ENCODE measurements at regions not wholly inside any gene's neighbourhood (a gene's known extent, or its start where the extent isn't known, plus 50 kb on each side); places are given as distances from the start of the nearest gene placed in this dataset.

DNA sequence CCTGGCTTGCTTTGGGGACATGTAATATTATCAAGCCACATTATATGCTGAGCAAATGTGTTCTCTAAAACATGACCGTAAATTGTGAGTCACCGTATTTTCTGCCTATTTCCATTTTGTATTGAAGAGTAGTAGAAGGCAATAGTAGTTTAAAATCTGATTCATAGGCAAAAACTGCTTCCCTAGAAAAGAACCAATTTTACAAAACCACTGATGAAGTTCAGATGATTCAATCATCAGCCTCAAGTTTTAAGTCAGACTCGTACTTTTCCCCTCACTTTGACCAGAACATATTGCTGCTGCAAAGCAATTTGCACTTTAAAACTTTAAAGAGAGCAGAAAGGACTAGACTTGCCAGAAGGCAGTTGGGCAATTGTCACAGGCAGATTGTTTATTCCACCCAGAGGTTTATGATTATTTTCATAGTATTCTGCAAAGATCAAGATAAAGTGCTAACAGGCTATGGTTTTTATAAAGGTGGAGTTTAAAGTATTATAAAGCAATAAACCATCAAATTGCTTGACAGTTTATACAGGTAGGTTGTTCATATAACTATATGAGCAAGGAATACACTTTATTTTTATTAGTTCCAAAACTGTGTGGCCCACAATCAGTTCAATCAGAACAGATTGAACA is 168.2 kb downstream of the ETV1 start:
- no peak for TF ChIP-seq POLR2A (IDR thresholded peaks at IDR 0.05; ENCODE audit: low read depth, low read length)
- TF ChIP-seq POLR2AphosphoS5 (IDR thresholded peaks at IDR 0.05; ENCODE audit: low read depth, low read length): no peak
- no peak for TF ChIP-seq TAF1 (IDR thresholded peaks at IDR 0.05; ENCODE audit: borderline replicate concordance, low read depth, low read length)

Measured in GM12892 (cell line).